ENCODE measurements at regions not wholly inside any gene's neighbourhood (a gene's known extent, or its start where the extent isn't known, plus 50 kb on each side); places are given as distances from the start of the nearest gene placed in this dataset.

DNA sequence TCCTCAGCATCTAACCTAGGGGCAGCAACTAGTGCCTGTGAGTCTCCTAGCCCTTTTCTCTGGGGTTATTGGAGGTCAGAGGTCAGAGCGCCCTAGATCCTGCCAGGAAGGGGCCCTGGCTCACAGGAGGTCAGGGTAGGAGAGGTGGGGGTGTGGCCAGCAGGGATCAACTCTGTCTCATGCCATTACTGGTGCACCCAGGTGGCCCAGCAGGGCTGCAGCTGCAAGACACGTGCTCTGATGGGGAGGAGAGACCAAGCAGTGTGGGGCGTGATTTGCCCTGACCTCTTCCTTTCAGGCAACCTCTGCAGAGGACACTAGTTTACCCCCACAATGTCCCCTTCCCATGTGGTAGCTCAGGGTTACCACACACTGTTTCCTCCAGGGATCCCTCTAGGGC, 73.3 kb upstream of the ZNF30 start:
- TF ChIP-seq, protein P1, sequence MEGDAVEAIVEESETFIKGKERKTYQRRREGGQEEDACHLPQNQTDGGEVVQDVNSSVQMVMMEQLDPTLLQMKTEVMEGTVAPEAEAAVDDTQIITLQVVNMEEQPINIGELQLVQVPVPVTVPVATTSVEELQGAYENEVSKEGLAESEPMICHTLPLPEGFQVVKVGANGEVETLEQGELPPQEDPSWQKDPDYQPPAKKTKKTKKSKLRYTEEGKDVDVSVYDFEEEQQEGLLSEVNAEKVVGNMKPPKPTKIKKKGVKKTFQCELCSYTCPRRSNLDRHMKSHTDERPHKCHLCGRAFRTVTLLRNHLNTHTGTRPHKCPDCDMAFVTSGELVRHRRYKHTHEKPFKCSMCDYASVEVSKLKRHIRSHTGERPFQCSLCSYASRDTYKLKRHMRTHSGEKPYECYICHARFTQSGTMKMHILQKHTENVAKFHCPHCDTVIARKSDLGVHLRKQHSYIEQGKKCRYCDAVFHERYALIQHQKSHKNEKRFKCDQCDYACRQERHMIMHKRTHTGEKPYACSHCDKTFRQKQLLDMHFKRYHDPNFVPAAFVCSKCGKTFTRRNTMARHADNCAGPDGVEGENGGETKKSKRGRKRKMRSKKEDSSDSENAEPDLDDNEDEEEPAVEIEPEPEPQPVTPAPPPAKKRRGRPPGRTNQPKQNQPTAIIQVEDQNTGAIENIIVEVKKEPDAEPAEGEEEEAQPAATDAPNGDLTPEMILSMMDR (IDR thresholded peaks at IDR 0.05; ENCODE audit: extremely low read depth, low read depth, low read length): no peak
- H2AFZ ChIP-seq (ENCODE audit: low read length): no peak overlapping the region

GRCh38 chr19:34852669-34853068, 74.0 kb upstream of the ZNF30 start:
- no peak overlapping the region for H3K27ac ChIP-seq (ENCODE audit: low read depth, low read length)
- H3K27me3 ChIP-seq (ENCODE audit: insufficient read depth, low read length): no peaks in the 10 kb centered on the region
- H3K9me3 ChIP-seq (ENCODE audit: low read depth, low read length): no peaks in the 10 kb centered on the region
- H3K36me3 ChIP-seq (ENCODE audit: insufficient read depth, low read length): no peaks in the 10 kb centered on the region
- H2AFZ ChIP-seq (ENCODE audit: low read length): no peak overlapping the region
- H3K79me2 ChIP-seq (ENCODE audit: insufficient read depth, low read length): no peaks in the 10 kb centered on the region
- H4K20me1 ChIP-seq (ENCODE audit: insufficient read depth, low read length): no peaks in the 10 kb centered on the region
- H3K4me3 ChIP-seq (ENCODE audit: insufficient read depth, low read length): no peak overlapping the region
- no peaks in the 10 kb centered on the region for H3K4me1 ChIP-seq (ENCODE audit: insufficient read depth, low read length)
- DNase-seq (ENCODE audit: insufficient read length, low spot score, missing footprints): no peak
- TF ChIP-seq, protein P1 (IDR thresholded peaks at IDR 0.05; ENCODE audit: extremely low read depth, low read depth, low read length): no peak
- H3K4me2 ChIP-seq (ENCODE audit: insufficient read depth, low read length): no peak overlapping the region

More for the DNA sequence above, 73.3 kb upstream of the ZNF30 start:
- no peaks in the 10 kb centered on the region for H4K20me1 ChIP-seq (ENCODE audit: insufficient read depth, low read length)
- no peak overlapping the region for H3K4me3 ChIP-seq (ENCODE audit: insufficient read depth, low read length)
- H3K36me3 ChIP-seq (ENCODE audit: insufficient read depth, low read length): no peaks in the 10 kb centered on the region
- no peak overlapping the region for H3K27ac ChIP-seq (ENCODE audit: low read depth, low read length)
- H3K79me2 ChIP-seq (ENCODE audit: insufficient read depth, low read length): no peaks in the 10 kb centered on the region
- no peak for DNase-seq (ENCODE audit: insufficient read length, low spot score, missing footprints)
- no peak overlapping the region for H3K4me2 ChIP-seq (ENCODE audit: insufficient read depth, low read length)
- H3K27me3 ChIP-seq (ENCODE audit: insufficient read depth, low read length): no peaks in the 10 kb centered on the region
- H3K9me3 ChIP-seq (ENCODE audit: low read depth, low read length): no peaks in the 10 kb centered on the region
- no peaks in the 10 kb centered on the region for H3K4me1 ChIP-seq (ENCODE audit: insufficient read depth, low read length)

GRCh38 chr19:34851277-34851804, 75.4 kb upstream of the ZNF30 start:
- no peaks in the 10 kb centered on the region for H3K9me3 ChIP-seq (ENCODE audit: low read depth, low read length)
- no peaks in the 10 kb centered on the region for H3K36me3 ChIP-seq (ENCODE audit: insufficient read depth, low read length)
- no peak for DNase-seq (ENCODE audit: insufficient read length, low spot score, missing footprints)
- TF ChIP-seq, protein P1 (IDR thresholded peaks at IDR 0.05; ENCODE audit: extremely low read depth, low read depth, low read length): no peak
- H3K79me2 ChIP-seq (ENCODE audit: insufficient read depth, low read length): no peaks in the 10 kb centered on the region
- H3K4me2 ChIP-seq (ENCODE audit: insufficient read depth, low read length): no peak overlapping the region
- no peaks in the 10 kb centered on the region for H3K4me1 ChIP-seq (ENCODE audit: insufficient read depth, low read length)
- H3K27ac ChIP-seq (ENCODE audit: low read depth, low read length): no peak overlapping the region
- H3K27me3 ChIP-seq (ENCODE audit: insufficient read depth, low read length): no peaks in the 10 kb centered on the region
- no peaks in the 10 kb centered on the region for H4K20me1 ChIP-seq (ENCODE audit: insufficient read depth, low read length)
- H2AFZ ChIP-seq (ENCODE audit: low read length): no peak overlapping the region
- H3K4me3 ChIP-seq (ENCODE audit: insufficient read depth, low read length): no peak overlapping the region

DNA sequence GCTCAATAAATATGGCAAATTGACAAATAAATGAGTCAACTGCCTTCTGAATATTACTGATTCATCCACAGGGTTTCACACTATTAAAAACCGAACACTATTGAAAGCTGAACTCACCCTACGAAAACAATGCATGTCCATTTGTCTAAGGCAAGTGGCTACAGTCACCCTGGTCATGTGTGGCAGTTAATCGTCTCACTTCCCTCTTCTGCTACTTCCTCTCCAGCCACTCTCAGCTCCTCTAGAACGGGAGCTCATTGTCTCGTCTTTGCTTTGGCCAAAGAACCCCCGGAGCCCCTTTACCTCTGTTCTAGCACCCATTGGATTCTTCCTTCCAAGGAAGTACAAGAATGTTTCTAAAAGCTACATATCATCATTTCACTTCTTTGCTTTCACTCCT, 74.4 kb upstream of the ZNF599 start:
- Histone ChIP-seq H3K27me3 (ENCODE audit: insufficient read depth, low read length) (no peaks in the 10 kb centered on the region), H3K36me3 (ENCODE audit: insufficient read depth, low read length) (no peaks in the 10 kb centered on the region), H3K4me1 (ENCODE audit: insufficient read depth, low read length) (no peaks in the 10 kb centered on the region), H3K9me3 (ENCODE audit: low read depth, low read length) (no peaks in the 10 kb centered on the region), H3K27ac (ENCODE audit: low read depth, low read length) (no peak overlapping the region), H3K4me3 (ENCODE audit: insufficient read depth, low read length) (no peak overlapping the region), H2AFZ (ENCODE audit: low read length) (no peak overlapping the region), H3K4me2 (ENCODE audit: insufficient read depth, low read length) (no peak overlapping the region), H3K79me2 (ENCODE audit: insufficient read depth, low read length) (no peaks in the 10 kb centered on the region), H4K20me1 (ENCODE audit: insufficient read depth, low read length) (no peaks in the 10 kb centered on the region)
- TF ChIP-seq, protein P1 (IDR thresholded peaks at IDR 0.05; ENCODE audit: extremely low read depth, low read depth, low read length): no peak
- no peak for DNase-seq (ENCODE audit: insufficient read length, low spot score, missing footprints)

All from osteoblast (primary cell).